Retinal pigment epithelial cell (primary cell): ENCODE measurements at regions not wholly inside any gene's neighbourhood (a gene's known extent, or its start where the extent isn't known, plus 50 kb on each side); places are given as distances from the start of the nearest gene placed in this dataset.

ENCODE experiments used
- DNase-seq: peaks from one replicate; pipeline ENCODE4 v3.0.0-alpha.2; 2010; ENCODE audit warnings: low read depth
- H3K4me3 ChIP-seq: 2 replicates; pipeline ENCODE4 v1.5.1; 2011; ENCODE audit warnings: mild to moderate bottlenecking, low read length, control low read depth, moderate library complexity
- TF ChIP-seq, protein P1 (sequence below): conservative IDR thresholded peaks from 2 replicates; pipeline ENCODE4 v1.5.1; 2011; ENCODE audit warnings: low read depth, low read length, control low read depth, inconsistent platforms

DNA sequence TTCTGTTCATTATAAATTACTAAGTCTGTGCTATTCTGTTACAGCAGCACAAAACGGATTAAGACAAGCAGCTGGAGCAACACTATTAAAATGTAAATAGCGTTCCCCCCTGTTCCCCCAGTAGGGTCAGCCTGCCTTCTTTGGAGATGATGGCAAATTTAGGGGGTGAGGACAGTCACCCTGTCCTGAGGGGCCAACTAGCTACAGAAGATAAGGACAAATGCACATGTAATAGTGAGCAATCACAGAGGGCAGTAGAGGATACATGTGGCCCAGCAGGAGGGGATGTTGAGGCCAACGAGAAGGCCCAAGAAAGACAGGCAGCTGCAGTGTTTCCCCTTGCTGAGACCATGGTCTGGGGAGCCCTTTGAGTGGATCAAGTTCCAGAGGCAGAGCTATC, 266.7 kb upstream of the CDYL start:
- TF ChIP-seq, protein P1, sequence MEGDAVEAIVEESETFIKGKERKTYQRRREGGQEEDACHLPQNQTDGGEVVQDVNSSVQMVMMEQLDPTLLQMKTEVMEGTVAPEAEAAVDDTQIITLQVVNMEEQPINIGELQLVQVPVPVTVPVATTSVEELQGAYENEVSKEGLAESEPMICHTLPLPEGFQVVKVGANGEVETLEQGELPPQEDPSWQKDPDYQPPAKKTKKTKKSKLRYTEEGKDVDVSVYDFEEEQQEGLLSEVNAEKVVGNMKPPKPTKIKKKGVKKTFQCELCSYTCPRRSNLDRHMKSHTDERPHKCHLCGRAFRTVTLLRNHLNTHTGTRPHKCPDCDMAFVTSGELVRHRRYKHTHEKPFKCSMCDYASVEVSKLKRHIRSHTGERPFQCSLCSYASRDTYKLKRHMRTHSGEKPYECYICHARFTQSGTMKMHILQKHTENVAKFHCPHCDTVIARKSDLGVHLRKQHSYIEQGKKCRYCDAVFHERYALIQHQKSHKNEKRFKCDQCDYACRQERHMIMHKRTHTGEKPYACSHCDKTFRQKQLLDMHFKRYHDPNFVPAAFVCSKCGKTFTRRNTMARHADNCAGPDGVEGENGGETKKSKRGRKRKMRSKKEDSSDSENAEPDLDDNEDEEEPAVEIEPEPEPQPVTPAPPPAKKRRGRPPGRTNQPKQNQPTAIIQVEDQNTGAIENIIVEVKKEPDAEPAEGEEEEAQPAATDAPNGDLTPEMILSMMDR = no peak
- H3K4me3 ChIP-seq = no peak overlapping the region
- no peak for DNase-seq

DNA sequence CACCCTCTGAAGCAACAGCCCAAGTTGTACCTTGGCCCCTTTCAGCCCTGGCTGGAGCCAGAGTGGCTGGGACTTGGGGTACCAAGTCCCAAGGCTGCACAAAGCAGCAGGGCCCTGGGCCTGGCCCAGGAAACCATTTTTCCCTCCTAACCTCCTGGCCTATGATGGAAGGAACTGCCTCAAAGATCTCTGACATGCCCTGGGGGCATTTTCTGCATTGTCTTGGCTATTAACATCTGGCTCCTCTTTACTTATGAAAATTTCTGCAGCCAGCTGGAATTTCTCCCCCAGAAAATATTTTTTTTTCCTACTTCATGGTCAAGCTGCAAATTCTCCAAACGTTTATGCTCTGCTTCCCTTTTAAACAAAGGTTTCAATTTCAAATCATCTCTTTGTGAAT, 269.4 kb upstream of the CDYL start:
- no peak for DNase-seq
- TF ChIP-seq, protein P1 = no peak
- no peak overlapping the region for H3K4me3 ChIP-seq

DNA sequence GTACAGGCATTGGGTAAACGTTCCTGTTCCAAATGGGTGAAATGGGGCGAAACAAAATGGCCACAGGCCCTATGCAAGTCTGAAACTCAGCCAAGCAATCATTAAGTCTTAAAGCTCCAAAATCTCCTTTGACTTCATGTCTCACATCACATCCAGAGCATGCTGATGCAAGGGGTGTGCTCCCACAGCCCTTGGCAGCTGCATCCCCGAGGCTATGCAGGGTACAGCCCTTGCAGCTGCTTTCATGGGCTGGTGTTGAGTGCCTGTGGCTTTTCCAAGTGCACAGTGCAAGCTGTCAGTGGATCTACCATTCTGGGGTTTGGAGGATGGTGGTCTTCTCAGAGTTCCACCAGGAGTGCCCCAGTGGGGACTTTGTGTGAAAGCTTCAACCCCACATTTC, 270.0 kb upstream of the CDYL start:
- TF ChIP-seq, protein P1 = no peak

DNA sequence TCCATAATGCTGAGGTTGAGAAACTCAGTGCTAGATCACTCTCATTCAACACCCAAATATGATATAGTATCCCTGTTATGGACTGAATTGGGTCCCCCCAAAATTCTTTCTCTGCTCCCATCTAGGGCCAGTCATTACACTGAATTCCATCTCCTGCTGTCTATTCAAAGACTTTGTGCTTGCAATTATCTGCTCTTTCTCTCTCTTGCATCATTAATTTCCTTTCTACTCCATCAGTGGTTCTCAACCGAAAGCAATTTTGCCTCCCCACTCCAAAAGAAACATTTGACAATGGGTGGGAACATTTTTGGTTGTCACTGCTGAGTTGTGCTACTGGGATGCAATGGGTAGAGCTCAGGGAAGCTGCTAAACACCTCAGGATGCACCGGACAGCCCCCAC, 271.5 kb upstream of the CDYL start:
- TF ChIP-seq, protein P1 = no peak
- H3K4me3 ChIP-seq = no peak overlapping the region
- no peak for DNase-seq

More for the DNA sequence above, 270.0 kb upstream of the CDYL start:
- DNase-seq = no peak
- no peak overlapping the region for H3K4me3 ChIP-seq

DNA sequence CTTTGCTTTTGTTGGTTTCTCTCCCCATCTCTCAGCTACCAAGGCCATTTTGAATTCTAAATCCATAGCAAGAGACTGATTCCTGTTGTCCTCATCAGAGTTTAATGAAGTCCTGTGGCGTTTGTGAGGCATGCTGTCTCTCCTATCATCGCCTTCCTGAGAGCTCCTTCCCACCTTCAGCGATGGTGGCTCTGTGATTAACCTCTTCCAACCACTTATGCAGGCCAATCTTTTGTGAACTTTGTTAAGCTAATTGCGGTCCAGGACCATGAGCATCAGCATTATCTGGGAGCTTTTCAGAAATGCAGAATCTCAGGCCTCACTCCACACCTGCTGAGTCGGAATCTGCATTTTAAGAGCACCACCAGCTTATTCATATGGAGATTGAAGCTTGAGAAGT, 272.5 kb upstream of the CDYL start:
- no peak for DNase-seq
- no peak overlapping the region for H3K4me3 ChIP-seq
- TF ChIP-seq, protein P1 = no peak

DNA sequence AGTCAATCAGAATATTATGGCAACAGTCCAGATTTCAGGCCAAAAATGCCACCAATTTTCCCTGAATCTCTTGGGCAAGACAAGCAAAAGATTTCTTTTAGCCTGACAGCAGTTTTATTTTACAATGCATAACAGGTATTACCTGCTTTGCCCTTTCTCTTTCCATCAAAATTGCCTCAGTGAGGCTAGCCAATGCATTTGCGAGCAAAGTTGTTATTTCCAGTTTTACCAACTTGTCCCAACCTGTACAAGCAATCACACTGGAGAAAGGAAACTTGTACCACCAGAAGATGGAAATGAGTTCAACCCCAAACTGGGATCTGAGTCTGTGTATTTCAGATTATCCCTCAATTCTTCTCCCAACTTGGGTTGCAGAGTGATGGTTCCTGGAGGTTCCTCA, 279.9 kb upstream of the CDYL start:
- DNase-seq = no peak
- TF ChIP-seq, protein P1 = no peak
- H3K4me3 ChIP-seq = no peak overlapping the region

DNA sequence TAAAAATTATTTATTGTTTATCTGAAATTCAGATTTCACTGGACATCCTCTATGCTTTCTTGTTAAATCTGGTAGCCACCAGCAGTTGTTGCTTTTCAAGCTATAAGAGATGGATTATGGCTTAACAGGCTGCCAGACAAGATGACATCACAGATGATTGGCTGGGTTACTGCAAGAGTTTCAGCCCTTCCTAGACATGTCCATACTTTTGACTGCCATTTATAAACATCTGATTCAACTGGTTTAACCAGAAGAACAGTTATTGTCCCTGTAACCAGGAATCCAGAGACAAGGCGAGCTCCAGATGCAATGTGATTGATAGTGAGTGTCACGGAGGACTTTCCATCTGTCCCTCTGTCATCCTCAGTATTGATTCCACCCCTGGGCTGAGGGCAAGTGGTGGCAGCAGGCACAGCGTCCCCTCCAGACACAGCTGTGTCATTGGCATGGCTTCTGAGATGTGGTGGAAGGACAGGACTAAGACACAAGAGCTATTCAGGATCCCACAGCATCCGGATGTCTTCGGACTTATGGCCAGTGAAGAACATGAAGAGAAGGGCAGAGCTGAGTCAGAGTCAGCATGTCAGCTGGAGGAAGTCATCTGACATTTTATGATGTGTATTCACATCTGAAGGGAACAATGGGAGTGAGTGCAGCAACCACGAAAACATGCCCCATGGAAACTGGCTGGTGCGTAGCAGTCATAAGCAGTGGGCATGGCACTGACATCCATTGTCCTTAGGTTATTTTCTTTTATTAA, 284.5 kb upstream of the CDYL start:
- no peak overlapping the region for H3K4me3 ChIP-seq
- DNase-seq = no peak
- TF ChIP-seq, protein P1 = no peak
